ENCODE measurements at regions not wholly inside any gene's neighbourhood (a gene's known extent, or its start where the extent isn't known, plus 50 kb on each side); places are given as distances from the start of the nearest gene placed in this dataset.

DNA sequence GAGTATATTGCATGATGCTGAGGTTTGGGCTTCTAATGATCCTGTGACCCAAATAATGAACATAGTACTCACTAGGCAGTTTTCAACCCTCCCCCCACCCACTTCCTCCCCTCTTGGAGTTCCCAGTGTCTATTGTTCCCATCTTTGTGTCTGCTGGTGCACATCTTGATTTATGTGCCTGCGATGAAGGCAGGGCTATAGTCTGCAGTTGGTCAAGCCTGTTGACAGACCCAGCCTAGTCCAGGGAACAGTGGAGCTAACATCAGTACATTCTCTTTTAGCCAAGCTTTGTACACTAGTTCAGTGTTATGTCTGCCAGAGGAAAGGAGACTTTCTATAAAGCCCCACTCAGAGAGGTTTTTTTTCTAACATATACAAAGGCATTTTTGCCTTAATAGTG, 287.6 kb downstream of the CPS1 start:
- no peaks in the 10 kb centered on the region for H3K27me3 Mint-ChIP-seq (ENCODE audit: unreplicated experiment)
- no peak for DNase-seq
- peaks cover 2% of the 10 kb centered on the region for H3K9me3 Mint-ChIP-seq (ENCODE audit: unreplicated experiment)
- no peaks in the 10 kb centered on the region for H3K36me3 Mint-ChIP-seq (ENCODE audit: unreplicated experiment)
- H3K4me3 Mint-ChIP-seq (ENCODE audit: unreplicated experiment), result no peak overlapping the region
- H3K4me1 Mint-ChIP-seq (ENCODE audit: low read depth, unreplicated experiment), result no peaks in the 10 kb centered on the region
- no peak overlapping the region for H3K27ac Mint-ChIP-seq (ENCODE audit: unreplicated experiment)
- no peak for TF ChIP-seq CTCF (IDR thresholded peaks at IDR 0.05; ENCODE audit: partially characterized antibody, unreplicated experiment)

DNA sequence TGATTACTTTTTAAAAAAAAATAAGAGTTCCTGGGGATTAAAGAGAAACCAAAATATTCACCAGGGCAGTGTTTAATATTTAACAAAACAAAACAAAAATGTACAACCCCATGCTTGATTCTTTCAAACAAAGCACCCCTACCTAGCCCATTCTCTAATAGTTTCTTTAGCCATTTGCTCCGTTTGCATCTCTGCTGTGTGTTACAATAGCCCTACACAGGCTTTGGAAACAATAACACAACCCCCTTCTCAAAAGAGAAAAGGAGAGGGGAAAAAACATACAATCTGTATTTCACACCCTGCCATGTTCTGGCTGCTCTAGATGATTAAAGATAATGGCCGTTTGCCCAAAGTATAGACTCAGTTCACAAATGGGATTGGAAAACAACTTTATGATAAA, 302.9 kb downstream of the CPS1 start:
- TF ChIP-seq CTCF (IDR thresholded peaks at IDR 0.05; ENCODE audit: partially characterized antibody, unreplicated experiment), result no peak
- DNase-seq, result no peak
- Mint-ChIP-seq H3K9me3 (ENCODE audit: unreplicated experiment) (no peaks in the 10 kb centered on the region), H3K4me3 (ENCODE audit: unreplicated experiment) (no peak overlapping the region), H3K36me3 (ENCODE audit: unreplicated experiment) (no peaks in the 10 kb centered on the region), H3K27me3 (ENCODE audit: unreplicated experiment) (no peaks in the 10 kb centered on the region), H3K4me1 (ENCODE audit: low read depth, unreplicated experiment) (peaks cover 1% of the 10 kb centered on the region), H3K27ac (ENCODE audit: unreplicated experiment) (no peak overlapping the region)

GRCh38 chr2:210860276-210860675, 303.9 kb downstream of the CPS1 start:
- Mint-ChIP-seq H3K27me3 (ENCODE audit: unreplicated experiment) (no peaks in the 10 kb centered on the region), H3K4me1 (ENCODE audit: low read depth, unreplicated experiment) (peaks cover 1% of the 10 kb centered on the region), H3K27ac (ENCODE audit: unreplicated experiment) (no peak overlapping the region), H3K9me3 (ENCODE audit: unreplicated experiment) (no peaks in the 10 kb centered on the region), H3K4me3 (ENCODE audit: unreplicated experiment) (no peak overlapping the region), H3K36me3 (ENCODE audit: unreplicated experiment) (no peaks in the 10 kb centered on the region)
- DNase-seq, result no peak
- TF ChIP-seq CTCF (IDR thresholded peaks at IDR 0.05; ENCODE audit: partially characterized antibody, unreplicated experiment), result no peak

- no peak for DNase-seq
Measured at GRCh38 chr2:210861038-210861665, 304.8 kb downstream of the CPS1 start.

More at GRCh38 chr2:210861038-210861665, 304.8 kb downstream of the CPS1 start:
- Mint-ChIP-seq H3K27ac (ENCODE audit: unreplicated experiment) (no peak overlapping the region), H3K27me3 (ENCODE audit: unreplicated experiment) (no peaks in the 10 kb centered on the region), H3K36me3 (ENCODE audit: unreplicated experiment) (no peaks in the 10 kb centered on the region), H3K4me1 (ENCODE audit: low read depth, unreplicated experiment) (peaks cover 1% of the 10 kb centered on the region), H3K9me3 (ENCODE audit: unreplicated experiment) (no peaks in the 10 kb centered on the region), H3K4me3 (ENCODE audit: unreplicated experiment) (no peak overlapping the region)
- no peak for TF ChIP-seq CTCF (IDR thresholded peaks at IDR 0.05; ENCODE audit: partially characterized antibody, unreplicated experiment)

All from glutamatergic neuron (in vitro differentiated cells).